ENCODE measurements at regions not wholly inside any gene's neighbourhood (a gene's known extent, or its start where the extent isn't known, plus 50 kb on each side); places are given as distances from the start of the nearest gene placed in this dataset.
A peak's percentile ranks its signal among the peaks of the same experiment; 100 is the strongest.
"Not testable (repeated sequence)": the region's sequence is repeated elsewhere in the genome, so short reads cannot be mapped to it uniquely, and the experiment has no call there.

- no peak for TF ChIP-seq CTCF (conservative IDR thresholded peaks at IDR 0.05; ENCODE audit: control insufficient read depth, insufficient read depth, low read depth, low read length)
These were observed 54.0 kb downstream of the MAP10 start for GRCh38 chr1:232859216-232859615.

GRCh38 chr1:232861107-232861506 lies 55.9 kb downstream of the MAP10 start:
- TF ChIP-seq CTCF (conservative IDR thresholded peaks at IDR 0.05; ENCODE audit: control insufficient read depth, insufficient read depth, low read depth, low read length), result no peak
- no peak for DNase-seq (ENCODE audit: low read depth)
- no peak overlapping the region for H3K4me3 ChIP-seq (ENCODE audit: control insufficient read depth, low read depth, low read length)

More at GRCh38 chr1:232859216-232859615, 54.0 kb downstream of the MAP10 start:
- DNase-seq (ENCODE audit: low read depth), result no peak
- no peak overlapping the region for H3K4me3 ChIP-seq (ENCODE audit: control insufficient read depth, low read depth, low read length)

DNA sequence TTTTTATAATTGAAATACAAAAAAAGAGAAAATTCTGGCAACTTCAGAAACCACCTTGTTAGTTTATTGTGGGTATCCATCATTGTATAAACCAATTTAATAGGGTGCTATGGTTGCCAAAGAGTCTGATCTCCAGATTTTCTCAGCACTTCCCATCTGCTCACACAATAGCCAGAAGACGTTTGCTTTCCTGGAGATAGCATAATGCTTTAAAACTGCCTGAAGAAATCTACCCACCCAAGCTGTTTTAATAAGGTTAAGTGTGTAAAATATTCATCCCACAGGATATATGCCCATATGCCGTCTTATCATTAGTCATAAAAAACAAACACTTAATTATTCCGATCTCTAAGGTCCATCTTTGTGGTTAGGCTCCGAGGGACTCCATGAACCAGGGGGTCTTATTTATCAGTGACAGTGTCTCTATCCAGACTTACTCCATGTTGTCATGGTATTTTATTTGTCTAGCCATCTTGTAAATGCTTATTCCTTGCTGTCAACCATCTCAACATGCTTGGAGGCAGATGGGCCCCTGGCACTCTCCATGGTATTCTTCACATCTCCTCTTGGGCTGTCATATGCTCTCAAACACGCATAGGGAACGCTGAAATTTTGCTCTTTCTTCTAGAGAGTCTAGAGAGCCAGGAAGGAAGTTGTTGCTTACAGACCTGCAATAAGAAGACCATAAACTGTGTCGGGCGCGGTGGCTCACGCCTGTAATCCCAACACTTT lies 58.5 kb downstream of the MAP10 start:
- TF ChIP-seq CTCF (conservative IDR thresholded peaks at IDR 0.05; ENCODE audit: control insufficient read depth, insufficient read depth, low read depth, low read length), result no peak
- no peak for DNase-seq (ENCODE audit: low read depth)
- H3K4me3 ChIP-seq (ENCODE audit: control insufficient read depth, low read depth, low read length), result no peak overlapping the region

- H3K4me3 ChIP-seq (ENCODE audit: control insufficient read depth, low read depth, low read length), result no peak overlapping the region
- TF ChIP-seq CTCF (conservative IDR thresholded peaks at IDR 0.05; ENCODE audit: control insufficient read depth, insufficient read depth, low read depth, low read length), result no peak
- no peak for DNase-seq (ENCODE audit: low read depth)
These were observed 60.1 kb downstream of the MAP10 start for GRCh38 chr1:232865102-232865931.

DNA sequence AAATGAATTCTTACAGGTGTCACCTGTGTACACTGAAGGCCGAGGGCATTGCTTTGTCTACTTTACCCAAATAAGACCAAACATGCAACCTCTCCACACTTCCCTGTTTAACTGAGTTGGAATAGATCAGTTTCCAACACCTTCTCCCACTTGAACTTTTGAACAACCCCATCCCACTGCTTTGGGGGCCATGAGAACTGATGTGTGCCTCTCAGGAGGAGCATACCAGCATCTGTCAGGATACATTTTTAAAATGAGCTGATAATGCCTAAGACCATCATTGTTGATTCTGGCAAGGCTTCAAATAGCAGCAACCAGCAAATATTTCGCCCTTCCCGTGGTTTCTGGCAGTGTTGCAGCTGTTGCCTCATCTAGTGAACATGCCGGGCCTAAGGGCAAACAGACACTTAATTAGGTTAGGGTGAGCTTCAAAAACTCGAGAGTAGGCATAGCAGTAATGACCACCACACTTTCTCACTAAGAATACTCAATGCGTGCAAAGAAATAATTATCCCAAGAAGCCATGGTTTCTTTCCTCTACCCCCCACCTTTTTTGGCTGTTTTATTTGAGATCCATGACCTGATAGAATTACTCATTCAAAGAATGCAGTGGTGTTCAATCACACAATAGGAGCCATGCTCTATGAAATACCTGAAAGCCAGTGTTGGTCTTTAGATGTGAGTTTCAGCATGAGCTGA lies 63.7 kb downstream of the MAP10 start:
- peak; percentile 90 for DNase-seq (ENCODE audit: low read depth)
- H3K4me3 ChIP-seq (ENCODE audit: control insufficient read depth, low read depth, low read length), result no peak overlapping the region
- no peak for TF ChIP-seq CTCF (conservative IDR thresholded peaks at IDR 0.05; ENCODE audit: control insufficient read depth, insufficient read depth, low read depth, low read length)

GRCh38 chr1:232871291-232871969 lies 66.2 kb downstream of the MAP10 start:
- not testable (repeated sequence) for H3K4me3 ChIP-seq (ENCODE audit: control insufficient read depth, low read depth, low read length); DNase-seq (ENCODE audit: low read depth)
